ENCODE measurements at regions not wholly inside any gene's neighbourhood (a gene's known extent, or its start where the extent isn't known, plus 50 kb on each side); places are given as distances from the start of the nearest gene placed in this dataset.

DNA sequence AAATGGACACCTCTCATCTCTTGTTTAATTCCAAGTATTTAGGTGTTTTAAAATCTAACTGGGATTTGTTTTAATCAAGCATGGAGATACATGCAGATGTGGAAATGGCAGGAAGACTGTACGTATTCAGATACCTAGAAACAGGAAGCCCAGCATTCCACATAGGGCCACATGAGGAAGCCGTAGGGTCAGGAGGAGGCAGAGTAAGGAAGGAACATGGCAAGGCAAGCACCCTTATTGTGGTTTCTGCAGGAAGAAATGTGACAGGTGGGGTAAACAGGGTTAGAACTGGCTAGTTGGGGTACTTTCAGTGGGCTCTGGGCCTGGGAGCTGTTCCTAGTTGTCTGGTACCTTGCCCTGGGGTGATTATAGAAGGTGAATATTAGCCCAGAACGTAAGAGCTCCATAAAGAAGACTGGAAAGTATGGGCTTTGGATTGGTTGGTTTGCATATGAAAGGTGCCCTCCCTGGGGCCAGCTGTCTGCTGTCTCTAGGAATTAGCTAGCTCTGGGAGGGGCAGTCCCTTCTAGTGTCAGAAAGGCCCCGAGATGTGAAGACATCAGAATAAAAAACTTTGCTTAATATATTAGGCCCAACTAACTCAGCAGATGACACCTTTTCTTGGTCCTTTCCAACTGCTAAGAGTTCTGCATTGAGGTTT, 107.7 kb upstream of the CADPS start:
- DNase-seq, result no peak

DNA sequence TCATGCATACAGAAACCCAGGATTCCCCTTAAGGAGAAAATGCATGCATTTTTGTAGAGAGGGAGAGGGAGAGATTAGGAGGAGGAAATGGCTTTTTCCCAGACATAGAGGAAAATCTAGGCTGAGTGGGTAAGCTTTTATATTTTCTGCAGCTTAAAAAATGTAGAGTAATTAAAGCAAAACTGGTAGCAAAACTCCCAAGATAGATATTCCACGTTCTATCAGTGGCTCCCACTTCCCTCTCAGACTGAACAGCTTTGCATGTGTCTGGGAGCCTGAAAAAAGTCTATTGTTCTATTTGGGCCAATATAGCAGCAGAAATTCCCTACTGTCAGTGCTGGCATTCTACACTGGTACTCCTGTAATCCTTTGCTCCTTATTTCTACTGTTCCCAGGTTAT, 110.8 kb upstream of the CADPS start:
- no peak for DNase-seq

DNA sequence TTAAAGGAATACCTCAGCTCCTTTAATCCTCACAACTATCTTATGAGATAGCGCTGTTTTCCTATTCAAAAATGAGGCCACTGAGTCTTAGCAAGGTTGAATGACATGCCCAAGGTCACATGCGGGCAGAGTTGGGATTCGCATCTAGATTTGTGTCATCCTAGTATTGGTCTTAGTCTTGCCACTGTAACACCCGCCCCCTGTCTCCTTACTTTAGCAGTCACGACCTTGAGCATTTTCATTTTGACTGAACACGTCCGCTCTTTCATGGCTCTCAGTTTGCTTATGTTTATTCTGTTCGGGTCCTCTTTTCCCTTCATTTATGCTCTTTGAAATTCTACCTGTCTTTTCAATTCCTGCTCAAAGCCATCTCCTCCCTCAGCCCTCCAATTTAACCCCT, 112.5 kb upstream of the CADPS start:
- no peak for DNase-seq

DNA sequence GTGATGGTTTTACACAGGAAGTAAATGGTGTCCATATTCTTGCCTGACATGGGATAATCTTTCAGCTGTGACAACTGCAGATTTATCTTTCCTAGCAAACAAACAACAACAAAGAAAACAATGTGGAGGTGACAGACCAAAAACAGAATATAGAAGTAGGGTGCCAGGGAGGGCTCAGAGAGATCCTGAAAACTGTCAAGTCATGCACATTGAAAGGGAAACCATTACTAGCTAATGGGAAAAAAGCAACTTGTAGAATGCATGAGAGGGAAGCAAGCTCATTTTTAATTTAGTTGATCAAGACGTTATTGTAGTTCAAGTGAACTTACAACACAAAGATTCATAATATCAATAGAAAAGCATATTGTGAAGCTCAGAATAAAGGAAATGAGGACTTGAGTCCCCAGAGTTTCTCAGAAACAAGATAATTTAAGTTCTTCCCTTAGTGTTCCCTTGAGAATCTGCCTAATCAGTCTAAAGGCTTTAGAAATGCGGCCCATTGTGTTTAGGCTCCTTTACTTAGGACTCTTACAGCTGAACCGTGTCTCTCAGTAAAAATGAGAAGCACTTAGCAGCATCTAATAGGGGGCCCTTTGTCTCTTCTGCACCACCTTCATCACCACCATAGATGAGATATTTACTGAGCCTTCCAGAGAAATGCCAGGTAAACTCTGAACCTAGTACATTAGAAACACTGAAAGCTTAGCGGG, 115.6 kb upstream of the CADPS start:
- DNase-seq, result no peak

DNA sequence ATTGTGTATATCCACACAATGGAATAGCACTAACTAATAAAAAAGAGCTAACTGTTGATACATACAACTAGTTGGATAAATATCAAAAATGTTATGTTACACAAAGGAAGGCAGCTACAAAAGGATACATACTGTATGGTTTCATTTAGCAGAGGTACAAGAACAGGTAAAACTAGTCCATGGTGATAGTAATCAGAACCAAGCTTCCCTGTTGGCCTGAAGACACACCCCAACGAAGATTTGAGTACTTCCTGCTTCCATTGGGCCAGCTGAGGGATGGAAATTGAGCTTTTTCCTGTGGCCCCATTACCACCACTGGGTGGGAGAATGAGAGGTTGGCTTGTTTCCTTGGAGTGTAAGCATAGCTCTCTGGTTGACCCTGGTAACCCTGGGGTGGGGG, 117.3 kb upstream of the CADPS start:
- no peak for DNase-seq

DNA sequence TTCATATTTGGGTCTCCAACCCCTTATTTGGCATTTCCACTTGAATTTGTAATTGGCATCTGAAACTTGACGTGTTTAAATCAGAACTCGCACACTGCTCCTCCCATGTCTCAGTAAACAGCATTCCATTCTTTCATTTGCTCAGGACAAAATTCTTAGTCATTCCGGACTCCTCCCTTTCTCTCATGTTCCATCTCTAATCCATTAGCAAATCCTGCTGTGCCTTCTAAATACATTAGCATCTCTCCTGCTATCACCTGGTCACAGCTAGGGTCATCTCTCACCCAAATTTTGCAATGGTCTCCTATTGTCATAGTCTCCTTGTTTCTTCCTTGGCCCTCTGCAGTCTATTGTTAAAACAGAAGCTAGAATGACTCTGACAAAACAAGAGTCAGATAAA, 119.9 kb upstream of the CADPS start:
- no peak for DNase-seq

DNA sequence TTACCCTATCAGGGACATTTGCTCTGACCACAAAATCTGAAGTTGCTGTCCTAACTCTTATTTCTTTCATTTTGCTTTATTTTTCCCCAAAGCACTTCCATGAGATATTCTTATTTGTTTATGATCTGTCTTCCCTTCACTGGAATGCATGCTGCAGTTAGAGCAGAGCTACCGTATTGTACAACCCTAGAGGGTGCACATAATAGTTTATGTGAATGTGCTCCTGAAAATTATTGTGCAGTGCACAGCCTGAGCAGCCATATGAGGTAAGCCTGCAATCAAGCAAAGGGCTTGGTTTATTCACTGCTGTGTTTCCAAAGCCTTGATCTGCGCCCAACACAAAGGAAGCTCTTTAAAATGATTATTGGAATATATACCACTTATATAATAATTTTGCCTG, 120.3 kb upstream of the CADPS start:
- DNase-seq, result no peak

DNA sequence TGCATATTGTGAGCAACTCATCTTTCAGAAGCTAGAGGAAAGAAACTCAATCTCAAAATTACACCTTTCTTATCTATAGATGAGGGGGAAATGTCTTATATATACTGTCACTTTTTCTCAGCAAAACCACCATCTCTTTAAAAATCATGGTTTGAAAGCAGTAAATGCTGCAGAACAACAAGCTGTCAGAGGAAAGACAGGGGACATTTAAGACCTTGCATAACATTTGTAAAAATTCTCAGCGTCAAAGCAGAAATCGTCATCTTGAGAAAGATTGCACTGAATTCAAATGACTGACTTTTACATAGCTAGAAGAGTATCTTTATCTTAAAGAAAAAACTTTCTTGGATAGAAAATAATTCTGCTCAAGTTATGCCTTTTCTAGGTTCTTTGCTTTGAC, 122.2 kb upstream of the CADPS start:
- DNase-seq, result no peak

DNA sequence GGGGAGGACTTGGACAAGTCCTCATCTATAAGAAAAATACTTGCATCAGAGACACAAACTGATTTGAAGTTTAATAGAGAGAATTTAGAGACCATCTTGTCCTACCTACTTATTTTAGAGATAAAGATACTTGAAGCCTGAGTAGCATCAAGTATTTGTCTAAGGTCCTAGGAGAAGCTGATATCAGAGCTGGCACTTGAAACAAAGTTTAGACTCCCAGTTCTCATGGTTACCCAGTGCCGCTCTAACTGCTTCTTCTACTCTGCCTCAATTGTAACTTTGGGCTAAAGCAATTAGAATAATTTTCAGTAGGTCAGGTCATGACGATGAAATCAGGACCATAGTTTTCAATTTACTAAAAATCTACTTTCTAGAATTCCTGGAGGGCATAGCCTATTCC, 123.9 kb upstream of the CADPS start:
- DNase-seq, result no peak

DNA sequence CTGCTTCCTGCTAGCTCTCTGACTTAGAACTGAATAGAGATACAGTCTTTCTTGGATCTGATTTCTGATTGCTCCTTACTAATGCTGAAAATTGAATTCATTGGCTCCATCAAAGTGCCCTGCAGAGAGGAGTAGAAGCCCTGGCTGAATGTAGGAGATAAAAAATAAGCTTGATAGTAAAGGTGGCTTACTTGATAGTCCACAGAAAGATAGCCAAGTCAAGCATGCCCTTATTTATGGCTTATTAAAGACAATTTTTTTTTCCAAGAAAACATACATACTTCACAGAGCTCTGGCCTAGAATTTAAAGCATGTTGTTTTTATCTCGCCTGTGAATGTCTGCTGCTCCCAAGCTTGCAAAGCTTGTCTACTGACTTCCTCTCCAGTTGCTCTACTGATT, 124.6 kb upstream of the CADPS start:
- DNase-seq, result no peak

DNA sequence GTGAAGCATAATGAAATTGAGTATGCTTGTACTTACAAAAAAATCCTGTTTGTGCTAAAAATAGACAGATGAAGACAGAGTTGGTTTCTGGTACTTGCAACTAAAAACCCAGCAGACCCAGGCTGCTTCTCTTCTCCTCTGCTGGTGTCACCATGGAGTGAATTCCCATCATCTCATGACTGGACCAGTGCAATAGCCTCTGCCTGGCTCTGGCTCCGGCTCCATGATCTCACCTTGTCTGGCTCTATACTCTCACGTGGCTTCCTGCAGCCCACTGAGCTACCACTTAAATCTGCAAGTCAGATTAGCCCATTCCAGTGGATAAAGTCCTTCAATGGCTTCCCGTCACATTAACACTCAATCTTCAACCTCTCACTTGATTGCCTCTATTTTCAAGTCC, 129.2 kb upstream of the CADPS start:
- DNase-seq, result no peak

DNA sequence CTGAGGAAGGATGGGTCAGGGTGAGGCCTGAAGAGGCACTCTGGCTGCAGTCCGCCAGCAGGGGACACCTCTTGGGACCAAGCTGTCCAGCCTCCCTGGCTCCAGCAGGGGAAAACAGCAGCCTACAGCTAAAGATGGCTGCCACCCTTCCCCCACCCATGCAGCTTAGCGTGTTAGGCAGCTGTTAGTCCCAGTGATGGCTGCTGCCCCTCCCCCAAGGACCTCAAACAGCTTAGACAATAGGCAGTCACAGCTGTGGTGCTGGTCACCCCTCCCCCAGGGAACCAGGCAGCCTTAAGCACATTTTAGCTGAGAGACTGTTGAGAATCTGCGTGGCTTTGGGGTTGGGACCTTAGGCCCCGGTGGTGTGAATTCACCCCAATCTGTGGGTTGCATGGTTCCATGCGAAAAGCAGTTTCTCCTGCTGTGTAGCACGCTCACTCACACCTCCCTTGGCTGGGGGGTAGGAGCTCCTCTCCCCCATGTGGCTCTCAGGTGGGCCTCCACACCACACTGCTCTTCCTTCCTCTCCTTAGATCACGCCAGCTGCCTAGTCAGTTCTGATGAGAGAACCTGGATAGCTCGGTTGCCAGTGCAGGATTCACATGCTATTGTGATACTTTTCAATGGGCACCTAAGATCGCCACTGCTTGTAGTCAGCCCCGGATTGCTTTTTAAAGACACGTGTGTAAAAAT, 140.5 kb upstream of the CADPS start:
- DNase-seq, result no peak

DNA sequence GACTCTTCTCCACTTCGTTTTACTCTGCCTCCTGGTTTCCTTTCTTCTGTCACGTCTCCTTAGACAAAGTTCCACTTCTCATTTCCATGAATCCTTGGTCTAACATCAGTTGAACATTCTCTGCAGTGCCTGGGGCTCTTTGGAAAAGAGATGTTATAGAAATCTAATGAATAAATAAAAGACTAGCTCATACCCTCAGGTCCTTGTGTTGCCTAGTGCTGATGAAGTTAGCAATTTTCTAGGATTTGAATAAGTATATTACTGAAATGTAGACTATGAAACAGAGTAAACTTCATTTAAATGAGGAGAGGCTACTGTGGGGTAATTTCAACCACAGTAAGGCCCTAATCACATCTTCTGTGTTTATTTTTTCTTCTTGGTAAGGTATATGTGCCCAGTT, 146.9 kb upstream of the CADPS start:
- no peak for DNase-seq

DNA sequence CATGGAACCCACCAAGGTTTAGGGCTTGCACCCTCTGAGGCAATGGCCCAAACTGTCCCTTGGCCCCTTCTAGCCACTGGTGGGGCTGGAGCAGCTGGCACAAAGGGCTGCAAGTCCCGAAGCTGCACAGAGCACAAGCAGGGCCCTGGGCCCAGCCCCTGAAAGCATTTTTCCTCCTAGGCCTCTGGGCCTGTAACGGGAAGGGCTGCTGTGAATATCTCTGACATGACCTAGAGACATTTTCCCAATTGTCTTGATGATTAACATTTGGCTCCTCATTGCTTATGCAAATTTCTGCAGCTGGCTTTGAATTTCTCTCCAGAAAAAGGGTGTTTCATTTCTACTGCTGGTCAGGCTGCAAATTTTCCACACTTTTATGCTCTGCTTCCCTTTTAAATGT, 151.5 kb upstream of the CADPS start:
- DNase-seq, result no peak

DNA sequence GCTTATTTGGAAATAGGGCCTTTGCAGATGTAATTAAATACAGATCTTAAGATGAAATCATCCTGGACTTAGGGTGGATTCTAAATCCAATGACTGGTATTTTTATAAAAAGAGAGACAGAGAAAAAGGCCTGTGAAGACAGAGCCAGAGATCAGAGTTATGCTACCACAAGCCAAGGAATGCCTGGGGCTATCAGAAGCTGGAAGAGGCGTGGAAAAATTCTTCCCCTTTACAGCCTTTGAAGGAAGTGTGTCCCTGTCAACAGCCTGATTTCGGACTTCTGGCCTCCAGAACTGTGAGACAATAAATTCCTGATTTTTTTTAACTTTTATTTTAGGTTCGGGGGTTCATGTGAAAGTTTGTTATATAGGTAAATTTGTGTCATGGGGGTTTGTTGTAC, 154.1 kb upstream of the CADPS start:
- no peak for DNase-seq

DNA sequence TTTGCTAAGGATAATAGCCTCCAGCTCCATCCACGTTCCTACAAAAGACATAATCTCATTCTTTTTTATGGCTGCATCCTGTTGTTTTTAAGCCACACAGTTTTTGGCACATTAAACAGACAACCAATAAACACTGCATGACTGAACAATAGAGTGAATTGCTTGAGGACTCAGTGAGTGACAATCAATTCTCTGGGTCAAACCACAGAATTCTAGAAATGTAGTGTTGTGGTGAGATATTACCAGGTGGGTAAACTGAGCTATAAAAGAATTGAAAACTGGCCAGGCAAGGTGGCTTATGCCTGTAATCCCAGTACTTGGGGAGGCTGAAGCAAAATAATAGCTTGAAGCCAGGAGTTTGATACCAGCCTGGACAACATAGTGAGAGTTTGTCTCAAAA, 154.7 kb upstream of the CADPS start:
- no peak for DNase-seq

DNA sequence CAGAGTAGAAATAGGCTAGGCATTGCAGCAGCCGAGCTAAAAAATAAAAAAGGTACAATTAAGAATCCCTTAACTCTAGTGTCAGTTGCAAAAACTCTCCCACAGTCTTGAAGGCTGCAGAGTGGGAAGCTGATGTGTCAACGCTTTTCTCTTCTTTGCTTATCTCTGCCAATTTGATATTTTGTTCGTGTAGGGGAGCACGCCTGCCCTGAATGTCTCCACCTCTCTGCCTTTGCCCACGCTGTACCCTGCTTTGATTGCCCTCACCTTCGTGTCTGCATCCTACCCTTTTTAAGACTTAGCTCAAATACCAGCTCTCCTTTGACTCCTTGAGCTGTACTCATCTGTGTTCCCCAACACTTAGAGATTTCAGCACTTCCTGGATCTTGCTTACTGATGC, 155.4 kb upstream of the CADPS start:
- no peak for DNase-seq

DNA sequence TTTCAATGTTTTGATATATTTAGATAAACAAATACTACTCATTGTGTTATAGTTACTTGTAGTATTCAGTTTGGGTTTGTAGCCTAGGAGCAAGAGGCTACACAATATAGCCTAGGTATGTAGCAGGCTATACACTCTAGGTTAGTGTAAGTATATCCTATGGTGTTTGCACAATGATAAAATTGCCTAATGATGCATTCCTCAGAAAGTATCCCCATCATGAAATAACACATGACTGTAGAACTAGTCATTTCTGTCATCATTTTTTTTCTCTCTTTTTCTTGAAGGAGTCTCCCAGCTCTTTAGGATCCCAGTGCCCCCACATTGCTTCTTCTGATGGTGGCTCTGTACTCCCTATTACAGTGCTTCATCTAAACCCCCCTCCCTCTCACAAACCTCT, 157.7 kb upstream of the CADPS start:
- no peak for DNase-seq

DNA sequence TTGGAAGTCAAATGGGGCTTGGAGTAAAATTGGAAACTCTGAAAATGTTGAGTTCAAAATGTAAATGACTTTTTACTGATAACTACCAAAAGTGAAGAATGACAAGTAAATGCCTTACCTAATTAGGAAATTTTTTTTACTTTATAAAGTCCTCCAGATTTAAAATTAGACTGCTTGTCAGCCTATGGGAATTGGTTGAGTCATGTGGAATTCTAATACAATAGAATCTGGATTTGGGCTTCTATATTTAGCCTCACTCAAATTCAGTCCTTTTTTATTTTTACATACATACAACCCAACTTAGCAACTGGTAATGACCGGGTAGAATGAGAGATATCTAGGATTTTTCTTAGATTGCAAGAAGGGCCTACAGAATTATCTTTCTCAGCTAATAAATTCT, 158.9 kb upstream of the CADPS start:
- DNase-seq, result no peak

DNA sequence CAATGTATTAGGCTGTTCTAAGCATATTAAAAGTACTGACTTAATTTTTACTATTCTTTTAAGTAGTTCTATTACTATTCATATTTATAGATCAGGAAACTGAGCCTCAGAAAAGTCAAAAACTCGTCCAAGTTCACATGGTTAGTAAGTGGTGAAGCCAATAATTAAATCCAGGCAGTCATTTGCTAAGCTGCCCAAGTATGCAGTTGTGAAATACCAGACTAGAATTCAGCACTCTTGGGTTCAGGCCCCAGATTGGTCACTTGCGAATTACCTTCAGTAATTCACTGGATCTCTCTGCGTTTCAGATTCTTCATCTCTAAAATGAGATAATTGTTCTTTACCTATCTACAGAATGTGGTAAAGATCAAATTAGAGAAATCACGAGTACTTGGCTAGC, 161.9 kb upstream of the CADPS start:
- DNase-seq, result no peak

DNA sequence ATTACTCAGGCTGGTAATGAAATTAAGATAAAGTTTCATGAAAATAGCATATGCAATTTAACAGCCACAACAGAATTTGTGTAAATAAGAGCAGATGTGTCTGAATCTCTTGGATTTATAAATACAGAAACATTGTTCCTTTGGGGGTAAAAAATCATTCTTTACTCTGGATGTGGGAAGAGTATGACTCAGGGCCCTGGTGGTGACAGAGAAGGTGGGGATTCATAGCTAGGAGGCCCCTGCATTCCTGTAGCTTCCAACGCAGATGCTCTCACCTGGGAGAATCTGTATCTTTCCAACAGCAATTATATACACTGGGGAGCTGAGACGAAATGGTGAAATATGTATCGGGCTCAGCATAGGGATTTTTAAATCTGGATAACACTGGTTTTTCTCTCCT, 167.6 kb upstream of the CADPS start:
- no peak for DNase-seq

DNA sequence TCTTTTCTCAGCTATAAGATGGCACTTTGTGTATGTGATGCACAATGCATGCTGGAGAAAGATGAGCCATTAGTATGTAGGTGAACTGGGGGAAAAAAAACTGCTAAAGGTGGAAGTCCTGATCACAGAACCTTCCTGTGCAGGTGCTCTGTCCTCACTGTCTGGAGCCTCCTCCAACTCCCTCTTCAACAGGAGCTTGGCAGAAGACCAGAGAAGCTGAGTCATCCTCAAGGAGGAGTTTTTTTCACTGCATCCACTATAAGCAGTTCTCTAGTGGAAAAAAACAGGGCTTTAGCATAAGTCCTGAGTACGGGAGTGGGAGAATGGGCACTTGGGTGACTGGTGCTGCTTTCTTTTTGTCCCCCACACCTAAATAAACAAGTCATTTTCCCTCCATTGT, 168.4 kb upstream of the CADPS start:
- DNase-seq, result no peak

DNA sequence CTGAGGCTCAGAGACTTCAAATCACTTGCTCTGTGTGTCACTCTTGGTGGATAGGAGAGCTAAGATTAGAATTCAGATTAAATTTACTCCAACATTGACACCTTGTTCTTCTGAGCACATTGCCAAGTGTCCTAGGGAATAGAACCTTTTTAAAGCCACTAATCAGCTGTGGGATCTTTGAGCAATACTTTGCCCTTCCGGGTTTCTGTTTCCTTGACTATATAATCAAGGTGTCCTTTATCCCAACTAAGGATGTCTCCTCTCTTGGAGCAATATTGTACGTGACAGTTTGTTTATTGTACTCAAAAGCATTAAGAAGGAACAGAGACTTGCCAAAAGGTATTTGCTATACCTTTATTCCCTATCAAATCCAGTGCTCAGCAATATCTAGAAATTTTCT, 170.9 kb upstream of the CADPS start:
- no peak for DNase-seq

DNA sequence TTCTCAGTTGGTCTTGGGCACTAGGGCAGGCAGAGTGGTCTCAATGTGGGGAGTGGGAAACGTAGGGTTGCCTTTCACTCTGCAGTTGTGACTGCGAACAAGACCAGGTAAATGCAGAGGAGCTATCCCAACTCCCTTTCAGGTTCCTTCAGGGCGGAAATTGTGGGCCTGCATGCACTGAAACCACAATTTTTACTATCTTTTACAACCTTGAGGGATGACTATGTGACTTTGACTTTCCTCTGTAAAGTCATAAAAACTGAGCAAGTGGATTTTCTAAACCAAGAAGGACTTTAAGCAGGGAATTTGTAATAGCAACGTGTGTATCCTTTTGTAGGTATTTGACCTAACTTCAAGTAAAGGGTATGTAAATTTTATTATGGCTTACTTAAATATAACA, 171.4 kb upstream of the CADPS start:
- DNase-seq, result no peak

DNA sequence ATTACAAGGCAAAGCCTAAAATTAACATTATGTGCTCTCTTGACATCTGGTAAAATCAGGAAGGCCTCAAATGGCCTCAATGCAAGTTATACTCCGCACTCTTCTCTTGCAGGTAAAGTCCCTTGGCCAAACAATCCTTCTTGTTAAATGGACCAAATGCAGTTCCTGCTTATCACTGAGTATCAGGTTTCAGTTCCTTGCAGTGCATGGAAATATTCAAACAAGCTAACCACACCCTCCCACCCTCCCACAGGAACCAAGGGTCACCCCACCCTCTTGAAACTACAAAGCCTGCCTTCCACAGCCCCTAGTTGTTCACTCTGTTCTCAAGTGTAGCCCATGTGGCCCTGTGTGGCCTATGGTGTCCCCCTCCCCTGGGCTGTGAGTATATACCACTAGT, 171.9 kb upstream of the CADPS start:
- no peak for DNase-seq
